HG03571 (cell line): ENCODE measurements at regions not wholly inside any gene's neighbourhood (a gene's known extent, or its start where the extent isn't known, plus 50 kb on each side); places are given as distances from the start of the nearest gene placed in this dataset.

Source experiments
- ATAC-seq: cut with Tn5 transposase; IDR thresholded peaks from one replicate; pipeline ENCODE4 v1.9.1; 2021; ENCODE audit not compliant: unreplicated experiment

DNA sequence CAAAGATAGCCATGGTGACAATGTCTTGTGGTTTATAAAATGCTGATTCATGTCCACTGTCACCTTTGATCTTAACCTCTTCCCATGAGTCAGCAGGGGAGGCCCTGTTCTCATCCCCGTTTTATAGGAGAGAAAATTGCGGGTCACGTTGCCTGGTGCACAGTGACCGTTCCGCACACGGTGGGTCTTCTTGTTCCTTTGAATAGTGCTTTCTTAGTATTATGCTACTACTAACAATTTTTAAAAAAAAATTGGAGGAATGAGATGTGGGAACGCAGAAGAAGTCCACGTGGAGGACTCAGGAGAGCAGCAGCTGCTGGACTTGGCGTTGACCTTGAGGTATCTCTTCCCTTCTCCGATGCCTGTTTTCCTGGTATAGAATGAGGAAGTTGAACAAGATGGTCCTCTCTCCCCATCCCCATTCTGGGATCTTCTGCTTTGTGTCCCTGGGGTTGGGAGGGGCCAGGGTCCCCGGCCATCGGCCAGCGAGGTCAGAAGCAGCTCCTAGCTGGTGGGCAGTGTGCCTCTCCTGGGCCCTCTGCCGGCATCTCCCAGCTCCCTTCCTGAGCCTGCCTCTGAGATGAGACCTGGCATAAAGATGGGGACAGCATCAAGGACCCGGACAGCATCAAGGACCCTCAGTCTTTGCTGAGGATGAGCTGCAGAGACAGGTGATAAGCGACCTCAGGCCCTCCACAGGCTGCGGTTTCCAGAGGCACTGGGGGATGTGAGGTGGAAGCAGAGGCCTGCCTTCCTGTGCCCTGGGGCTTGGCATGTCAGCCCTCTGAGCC is 143.9 kb downstream of the C9orf50 start:
- no peak for ATAC-seq

DNA sequence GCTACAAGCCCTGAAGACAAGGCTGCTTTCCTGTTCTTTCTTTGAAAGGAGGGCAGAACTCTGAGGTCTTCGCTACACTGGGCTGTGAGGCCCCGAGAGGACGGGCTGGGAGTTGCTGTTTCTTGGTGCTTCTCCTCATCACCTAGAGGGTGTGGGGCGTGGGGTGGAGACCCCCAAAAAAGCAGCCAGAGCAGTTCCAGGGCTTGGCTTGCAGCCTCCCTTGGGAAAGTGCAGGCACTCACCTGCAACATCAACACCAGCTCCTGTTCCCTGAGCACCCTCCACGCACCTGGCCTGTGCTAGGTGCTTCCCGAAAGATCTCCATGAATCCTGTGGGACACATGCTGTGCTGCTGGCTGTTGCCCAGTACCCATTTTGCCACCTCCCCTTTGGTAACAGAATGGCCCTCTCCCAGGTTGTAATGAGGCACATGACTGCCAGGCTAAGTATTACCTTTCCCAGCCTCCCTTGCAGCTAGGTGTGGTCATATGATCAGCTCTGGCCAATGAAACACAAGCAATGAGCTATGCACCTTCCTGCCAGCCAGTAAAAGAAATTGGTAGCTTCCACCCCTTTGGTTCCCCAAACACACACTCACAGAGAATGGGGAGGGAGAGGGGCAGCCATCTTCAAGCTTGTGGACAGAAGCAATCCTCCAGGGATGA is 146.0 kb downstream of the C9orf50 start:
- ATAC-seq = no peak

DNA sequence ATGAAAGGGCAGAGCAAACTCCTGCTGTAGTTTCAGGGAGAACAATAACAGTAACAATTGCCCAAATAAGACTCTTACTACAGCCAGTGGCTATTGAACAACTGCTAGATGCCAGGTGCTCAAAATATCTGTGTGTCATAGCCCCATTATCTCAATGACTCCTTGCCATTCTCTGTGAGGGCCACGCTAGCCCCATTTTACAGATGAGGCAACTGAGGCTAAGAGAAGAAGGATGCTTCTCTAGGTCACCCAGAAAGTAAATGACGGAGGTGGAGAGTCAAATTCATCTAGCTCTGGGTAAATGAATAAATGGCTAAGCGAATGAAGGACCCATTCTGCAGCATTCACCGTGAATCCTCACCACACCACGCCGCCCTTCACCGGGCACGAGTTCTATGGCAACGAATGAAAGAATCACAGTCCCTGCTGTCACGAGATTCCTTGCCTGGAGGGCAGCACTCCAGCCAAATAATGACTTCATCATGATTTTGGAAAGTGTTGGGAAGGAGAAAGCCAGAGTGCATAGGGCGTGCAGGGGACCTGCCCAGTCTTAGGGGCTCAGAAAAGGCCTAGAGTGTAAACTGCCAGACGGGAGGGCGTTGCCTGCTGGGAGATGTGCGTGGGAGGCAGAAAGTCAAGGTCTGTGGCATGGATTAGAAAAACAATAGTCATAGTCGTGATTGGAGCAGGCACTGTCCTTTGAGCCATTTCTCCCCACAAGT is 147.2 kb downstream of the C9orf50 start:
- ATAC-seq = no peak

DNA sequence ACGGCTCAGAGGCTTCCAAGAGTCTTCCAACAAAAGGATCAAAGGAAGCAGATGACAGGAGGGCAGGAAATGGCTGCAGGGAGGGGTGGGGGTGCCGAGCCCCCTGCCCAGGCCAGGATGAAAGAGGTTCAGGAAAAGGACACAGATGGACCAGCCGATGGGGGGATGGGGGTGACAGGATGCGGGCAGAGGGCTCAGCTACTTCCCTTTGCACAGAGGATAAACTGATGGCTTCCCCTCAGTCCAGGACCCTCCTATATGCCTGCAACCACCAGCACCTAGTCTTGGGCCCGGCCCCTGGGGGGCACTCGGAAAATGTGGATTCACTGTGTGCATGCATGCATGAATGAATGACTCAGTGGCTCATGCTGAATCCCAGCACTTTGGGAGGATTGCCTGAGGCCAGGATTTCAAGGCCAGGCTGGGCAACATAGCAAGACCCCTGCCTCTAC is 148.2 kb downstream of the C9orf50 start:
- no peak for ATAC-seq

DNA sequence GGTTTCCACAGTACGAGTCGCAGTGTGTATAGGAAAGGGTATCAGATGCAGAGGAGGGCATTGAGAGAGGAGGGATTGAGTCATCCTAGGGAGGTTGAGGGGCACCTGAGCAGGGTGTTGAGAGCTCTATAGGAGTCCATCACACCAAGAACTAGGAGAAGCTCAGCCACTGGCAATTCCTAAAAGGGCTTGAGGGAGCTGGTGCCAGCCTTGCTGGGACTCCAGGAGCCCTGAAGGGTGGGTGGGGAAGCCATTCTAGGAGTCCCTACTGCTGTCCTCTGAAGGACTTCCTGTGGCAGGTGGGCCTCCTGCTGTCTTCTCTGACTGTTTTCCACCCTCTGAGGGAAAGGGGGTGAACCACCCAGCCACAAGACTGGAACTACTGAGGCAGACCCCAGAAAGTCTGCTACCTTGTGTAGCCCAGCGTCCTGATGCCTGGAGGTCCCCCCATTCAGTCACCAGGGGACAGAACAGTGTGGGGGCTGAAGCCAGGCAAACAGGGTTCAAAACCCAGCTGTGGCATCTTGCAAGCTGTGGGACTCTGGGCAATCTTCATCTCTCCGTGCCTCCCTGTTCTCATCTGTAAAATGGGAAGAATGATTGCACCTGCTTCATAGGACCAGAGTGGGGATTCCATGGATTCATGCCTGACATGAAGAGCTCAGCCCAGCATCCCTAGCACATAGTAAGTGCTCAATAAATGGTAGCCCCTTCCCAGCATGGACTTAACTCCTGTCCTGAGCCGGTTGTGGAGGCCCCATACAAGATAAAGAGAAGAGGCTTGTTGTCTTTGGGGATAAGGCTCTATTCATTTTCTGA is 149.5 kb downstream of the C9orf50 start:
- no peak for ATAC-seq

DNA sequence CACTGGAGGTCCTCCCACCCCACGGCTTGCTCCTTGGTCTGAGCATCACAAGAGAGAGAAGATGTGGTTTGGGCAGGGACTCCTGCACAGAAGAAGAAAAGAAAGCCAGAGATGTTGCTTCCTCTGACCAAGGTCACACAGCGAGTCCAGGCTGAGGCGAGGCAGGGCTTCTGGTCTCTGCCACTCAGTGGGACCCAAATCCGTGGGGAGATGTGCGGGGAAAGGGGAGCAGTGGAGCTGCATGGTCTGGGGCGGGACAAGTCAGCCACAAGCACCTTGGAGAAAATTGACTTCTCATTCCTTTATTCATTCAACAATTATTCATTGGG is 150.9 kb downstream of the C9orf50 start:
- ATAC-seq = no peak

DNA sequence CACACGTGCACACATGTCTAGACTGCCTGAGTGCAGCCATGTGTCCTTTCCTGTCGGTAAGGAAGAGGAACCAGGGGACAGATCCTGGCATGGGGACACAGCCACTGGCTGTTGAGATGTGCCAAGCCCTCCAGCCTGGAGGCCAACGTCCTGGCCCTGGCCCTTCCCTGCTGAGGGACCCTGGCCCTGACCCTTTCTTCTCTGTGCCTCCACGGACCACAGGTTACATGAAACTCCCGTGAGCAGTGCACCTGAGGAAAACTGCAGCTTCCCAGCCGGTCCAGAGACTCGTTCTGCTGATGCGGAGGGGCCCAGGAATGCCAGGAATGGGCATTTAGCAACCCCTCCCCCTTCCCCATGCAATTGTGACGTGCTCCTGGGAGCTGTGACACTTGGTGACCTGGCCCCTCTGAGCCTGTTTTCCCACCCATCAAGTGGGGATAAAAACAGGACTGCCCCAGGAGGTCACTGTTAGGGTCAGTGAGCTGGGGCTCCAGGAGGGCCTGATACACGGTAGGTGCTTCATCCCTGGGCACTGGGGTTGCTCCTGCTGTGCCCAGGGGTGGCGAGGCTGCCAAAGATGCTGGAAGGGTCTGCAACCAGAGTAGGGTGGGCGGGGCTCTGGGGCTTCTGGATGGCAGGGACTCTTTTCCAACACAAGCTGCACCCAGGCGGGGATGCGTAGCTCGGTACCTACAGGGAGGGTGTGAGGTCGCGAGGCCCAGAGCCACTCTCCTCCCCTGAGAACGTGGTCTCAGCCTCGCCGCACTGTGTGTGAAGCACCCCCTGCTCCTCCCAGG is 151.5 kb downstream of the C9orf50 start:
- ATAC-seq = no peak

DNA sequence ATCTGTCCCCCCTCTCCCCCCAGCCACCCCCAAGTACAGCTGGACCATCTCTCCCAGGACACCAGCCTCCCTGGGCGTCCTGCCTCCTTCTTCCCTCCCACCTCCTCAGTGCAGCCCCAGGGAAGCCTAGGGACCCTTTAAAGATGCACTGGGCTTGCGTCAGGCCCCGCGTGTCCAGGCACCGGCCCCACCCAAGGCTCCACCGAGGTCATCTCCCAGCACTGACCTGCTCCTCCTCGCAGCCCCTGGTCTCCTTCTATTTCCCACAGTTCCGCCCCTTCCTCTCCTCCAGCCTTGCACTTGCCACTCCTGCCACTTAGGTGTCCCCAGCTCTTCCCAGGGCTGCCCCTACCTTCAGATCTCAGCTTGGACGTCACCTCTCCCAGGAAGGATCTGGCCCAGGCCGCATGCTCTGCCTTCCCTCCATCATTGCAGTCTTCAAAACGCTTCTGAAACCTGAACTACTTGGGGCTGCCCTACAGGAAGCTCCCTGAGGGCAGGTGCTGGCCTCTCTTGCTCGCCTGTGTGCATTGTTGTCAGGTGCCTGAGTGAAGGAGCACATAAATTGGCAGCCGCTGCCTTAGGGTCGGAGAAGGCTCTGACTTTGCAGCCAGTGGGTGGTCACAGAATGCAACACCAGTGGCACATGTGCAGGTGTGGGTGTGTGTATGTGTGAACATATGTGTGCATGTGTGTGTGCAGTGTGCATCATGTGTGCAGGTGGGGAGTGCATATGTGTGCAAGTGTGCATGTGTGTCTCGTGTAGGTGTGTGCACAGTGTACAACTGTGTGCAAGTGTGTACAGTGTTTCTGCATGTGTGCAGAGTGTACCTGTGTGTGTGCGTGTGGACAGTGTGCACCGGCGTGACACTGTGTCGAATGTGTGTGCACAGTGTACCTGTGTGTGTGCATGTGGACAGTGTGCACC is 152.9 kb downstream of the C9orf50 start:
- ATAC-seq = no peak

DNA sequence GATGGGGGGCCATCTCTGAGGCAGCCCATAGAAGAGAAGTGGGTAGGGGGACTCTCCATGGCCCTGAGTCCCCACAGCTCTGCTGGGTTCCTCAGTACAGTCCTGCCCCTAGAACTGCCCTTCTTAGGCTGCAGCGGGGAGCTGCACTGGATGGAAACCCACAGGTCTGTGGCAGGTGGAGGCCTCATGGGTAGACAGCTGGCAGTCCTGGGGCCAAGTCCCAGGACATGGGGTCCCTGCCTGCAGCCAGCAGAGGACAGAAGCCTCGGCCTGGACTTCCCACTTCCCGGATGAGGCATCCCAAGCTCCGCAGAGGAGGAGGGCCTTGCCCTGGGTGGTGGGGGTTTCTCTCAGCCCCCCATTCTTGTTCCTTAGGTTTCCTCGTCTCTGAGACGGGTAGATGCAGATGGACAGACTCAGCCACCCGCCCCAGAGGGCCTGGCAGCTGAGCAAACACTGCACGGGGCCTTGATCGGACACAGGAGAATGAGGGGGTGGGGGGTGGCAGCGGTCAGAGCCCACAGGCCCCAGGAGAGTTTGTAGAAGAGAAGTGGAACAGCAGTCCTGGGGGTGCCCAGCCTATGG is 153.8 kb downstream of the C9orf50 start:
- ATAC-seq = no peak

DNA sequence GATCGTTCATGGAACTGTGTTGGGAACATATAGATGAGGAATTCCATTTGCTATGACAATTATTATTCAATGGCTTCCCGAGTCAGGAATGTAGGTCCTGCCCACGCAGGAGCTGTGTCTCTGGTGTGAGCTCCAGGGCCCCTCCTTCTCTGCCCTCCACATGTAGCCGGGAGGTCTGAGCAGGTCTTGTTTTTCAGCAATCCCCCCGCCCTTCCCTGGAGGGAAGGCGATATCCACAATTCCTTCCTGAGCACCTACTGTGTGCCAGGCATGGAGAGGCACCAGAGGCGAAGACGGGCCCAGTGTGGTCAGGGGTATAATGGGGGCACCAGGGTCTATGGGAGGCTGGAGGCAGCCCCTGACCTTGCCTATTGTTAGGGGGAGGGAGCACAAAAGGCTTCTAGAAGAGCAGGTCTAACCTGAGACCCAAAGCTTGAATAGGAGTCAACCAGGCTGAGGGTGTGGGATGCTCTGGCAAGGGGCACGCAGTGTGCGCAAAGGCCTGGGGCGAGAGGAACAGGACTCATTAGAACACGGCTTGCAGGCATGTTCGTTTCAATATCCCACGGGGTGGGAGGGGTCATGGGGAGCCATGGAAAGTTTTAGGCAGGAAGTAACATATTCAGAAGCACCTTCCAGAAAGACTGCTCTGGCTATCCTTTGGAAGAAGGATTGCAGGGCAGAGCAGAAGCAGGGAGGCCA is 154.9 kb downstream of the C9orf50 start:
- ATAC-seq = no peak

DNA sequence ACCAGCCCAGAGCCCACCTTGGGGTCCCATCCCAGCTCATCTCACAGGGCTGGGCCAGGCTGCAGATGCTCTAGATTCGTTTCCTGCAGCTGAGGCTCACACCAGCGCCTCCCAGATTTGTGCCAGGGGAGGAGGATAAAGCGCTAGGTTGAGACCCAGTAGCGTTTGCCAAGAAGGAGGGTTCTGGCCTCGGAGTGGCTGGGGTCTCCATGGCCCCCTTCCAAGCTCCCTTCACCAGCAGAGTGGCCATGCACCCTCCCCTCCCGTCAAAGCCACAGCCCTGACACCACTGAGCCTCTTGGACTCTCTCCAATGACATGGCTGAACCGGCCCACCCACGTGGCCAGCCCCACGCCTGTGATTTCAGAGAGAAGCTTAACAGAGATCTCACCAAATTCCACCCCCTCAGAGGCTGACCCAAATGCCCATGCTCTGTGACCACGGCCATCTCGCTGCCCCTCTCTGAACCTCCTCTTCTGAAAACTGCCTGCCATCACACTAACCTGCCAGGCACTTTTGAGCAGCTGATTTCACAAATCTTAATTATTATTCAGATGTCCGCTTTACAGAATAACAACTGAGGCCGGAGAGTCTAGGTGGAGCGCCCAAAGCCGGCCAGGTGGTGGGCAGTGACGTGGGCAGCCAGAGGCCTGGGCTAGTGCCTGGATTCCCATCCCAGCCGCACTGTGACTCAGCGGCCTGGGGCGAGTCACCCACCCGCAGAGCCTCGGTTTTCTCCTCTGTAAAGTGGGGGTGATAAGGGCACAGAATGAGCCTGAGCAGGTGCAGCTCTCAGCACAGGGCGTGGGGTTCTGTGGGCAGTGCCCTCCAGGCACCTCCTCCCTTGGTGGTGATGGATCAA is 155.7 kb downstream of the C9orf50 start:
- ATAC-seq = no peak

DNA sequence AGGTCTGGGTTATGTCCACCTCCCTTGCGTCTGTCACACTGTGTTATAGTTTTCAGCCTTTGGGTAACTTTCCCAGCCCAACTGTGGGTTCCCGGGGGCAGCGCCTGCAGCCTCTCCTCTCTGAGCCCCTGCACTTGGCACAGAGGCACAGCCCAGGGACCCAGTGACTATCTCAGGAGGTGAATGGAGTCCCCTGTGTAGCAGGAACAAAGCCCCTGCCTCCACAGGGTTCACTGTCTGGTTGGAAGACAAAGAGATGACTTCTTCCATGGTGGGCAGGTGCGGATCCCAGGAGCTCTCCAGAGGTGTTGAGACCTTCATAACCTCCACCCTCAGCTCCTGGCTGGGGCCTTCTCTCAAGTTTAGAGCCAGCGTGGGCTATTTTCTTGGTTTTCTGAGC is 156.9 kb downstream of the C9orf50 start:
- ATAC-seq = no peak

DNA sequence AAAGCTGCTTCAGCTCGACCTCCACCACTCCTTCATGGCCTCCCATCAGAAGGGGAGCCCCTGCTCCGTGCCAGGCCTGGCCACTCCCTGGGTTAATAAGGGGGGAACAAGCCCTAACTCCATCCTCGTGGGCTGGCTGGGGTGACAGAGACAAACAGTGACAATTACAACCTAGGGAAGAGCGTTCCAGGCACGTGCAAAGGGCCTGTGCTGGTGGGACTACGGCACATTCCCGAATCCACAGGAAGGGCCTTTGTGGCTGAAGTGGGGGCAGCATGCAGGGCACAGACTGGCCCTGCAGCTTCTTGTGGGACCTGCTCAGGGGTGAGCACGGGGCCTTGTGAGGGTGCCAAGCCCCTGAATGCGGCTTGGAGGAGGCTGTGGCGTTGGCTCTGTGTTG is 157.4 kb downstream of the C9orf50 start:
- ATAC-seq = no peak

DNA sequence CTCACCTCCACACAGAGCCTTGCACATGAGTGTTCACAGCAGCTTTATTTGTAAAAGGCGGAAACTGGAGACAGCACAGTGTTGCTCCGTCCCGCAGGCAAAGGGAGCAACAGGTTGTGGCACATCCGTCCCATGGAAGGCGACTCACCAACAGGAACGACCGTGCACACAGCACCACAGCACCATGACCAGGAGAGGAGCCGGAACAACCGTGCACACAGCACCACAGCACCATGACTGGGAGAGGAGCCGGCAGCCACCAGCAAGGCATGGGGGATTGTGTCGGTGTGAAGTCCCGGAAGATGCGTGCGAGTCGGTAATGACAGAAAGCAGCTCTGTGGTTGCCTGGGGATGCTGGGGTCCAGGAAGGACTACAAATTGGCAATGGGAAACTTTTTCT is 158.5 kb downstream of the C9orf50 start:
- no peak for ATAC-seq

DNA sequence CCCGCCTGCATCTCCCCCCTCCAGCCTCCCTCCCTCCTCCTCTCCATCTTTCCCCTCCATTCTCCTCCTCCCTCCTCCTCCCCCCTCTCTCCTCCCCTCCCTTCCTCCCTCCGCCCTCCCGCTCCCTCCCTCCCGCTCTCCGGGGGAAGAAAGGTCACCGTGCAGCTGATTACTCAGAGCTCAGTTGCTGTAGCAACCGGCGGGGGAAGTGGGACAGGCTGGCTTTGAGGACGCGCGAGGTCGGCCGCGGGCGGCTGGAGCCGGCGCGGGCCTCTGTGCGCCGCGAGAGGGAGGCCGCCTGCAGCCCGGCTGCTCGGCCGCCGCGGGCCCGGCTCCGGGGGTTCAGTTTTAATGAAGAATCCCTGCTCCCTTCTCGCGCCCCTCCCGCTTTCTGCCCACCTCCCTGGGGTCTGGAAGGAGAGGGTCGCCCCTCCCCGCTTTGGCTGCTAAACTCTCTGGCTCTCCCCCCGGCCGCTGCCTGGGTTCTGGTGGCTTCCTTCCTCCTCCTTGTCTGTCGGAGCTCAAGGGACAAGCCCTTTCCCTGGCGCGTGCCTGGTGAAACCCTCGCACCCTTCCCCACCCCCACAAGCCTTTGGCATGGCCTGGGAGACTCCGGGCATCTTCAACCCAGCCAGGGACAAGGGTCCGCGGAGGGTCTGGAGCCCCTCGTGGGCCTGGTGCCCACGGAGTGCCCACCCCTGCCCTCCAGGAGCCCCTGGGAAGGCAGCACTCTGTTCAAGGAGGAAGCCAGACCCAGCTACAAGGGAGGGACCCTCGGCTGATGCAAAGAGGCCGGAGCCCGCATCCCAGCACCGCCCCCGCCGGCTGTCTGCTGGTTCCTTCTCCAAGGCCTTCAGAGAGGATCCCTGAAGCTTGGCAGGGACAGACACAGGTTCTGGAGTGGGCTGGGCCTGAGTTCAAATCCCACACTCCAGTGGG is 160.3 kb downstream of the C9orf50 start:
- no peak for ATAC-seq

DNA sequence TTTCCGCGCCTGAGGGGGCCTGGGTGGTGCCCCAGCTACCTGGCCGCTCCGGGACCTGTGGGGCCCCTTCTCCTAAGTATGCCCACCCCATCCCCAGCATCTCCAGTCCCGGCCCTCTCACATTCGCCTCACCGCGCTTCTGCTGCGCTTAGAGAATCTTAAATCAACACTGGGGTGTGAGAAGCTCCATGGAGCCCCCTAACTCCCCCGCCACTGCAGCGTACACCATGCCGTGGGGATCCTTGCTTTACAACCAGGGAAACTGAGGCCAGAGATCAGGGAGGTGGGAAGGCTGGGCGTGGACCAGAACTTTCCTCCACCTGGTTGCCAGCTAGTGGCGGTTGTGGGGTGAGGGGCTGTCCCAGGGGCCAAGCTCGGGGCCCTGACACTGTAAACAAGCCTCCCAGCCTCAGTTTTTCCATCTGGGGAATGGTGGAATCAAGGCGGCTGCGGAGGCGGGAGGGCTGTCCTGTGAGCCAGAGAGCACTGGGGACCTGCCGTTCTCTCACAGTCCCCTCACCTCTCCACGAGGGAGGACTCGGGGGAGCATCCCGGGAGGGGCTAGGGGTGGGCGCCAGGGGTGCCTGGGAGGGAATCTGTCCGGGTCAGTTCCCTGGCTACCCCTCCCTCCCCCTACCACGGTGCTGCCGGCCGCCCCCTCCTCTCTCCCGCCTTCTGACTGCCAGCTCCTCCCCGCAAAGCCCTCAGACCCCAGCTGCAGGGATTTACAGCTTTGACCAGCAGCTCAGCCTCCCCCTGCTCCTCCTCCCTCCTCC is 161.2 kb downstream of the C9orf50 start:
- ATAC-seq = no peak
